Lower leg skin (tissue), 4 donors: ENCODE measurements at regions not wholly inside any gene's neighbourhood (a gene's known extent, or its start where the extent isn't known, plus 50 kb on each side); places are given as distances from the start of the nearest gene placed in this dataset.

ENCODE experiments used
- DNase-seq, 2 donors: peaks; one replicate each; pipeline ENCODE4 v3.0.0-alpha.2; 2019; ENCODE audit warnings: low spot score in 2 of 2
- H3K4me3 ChIP-seq: fragments of 200-600 bp; sonication (generic); 2 replicates; pipeline ENCODE4 v1.5.1; 2017; ENCODE audit warnings: mild to moderate bottlenecking, low read depth; ENCODE audit not compliant: poor library complexity, severe bottlenecking
- CTCF ChIP-seq, 3 donors: fragments of 450-650 bp; IDR thresholded peaks; one replicate each; pipeline ENCODE4 v1.5.1; 2016; ENCODE audit warnings: antibody characterized with exemption in 3 of 3, mild to moderate bottlenecking in 3 of 3, moderate library complexity in 2 of 3
- POLR2A ChIP-seq, 2 donors: fragments of 450-650 bp; IDR thresholded peaks; one replicate each; pipeline ENCODE4 v1.6.1; 2016 to 2017; ENCODE audit warnings: antibody characterized with exemption in 2 of 2, mild to moderate bottlenecking in 1 of 2, moderate library complexity in 1 of 2
- WGBS, 2 donors: methylation state at CpG; one replicate each; pipeline ENCODE4 v1.1.5; 2018; 5-methylcytosine and 5-hydroxymethylcytosine counted together
- intact Hi-C: fragments of 100-400 bp; cut with DNase I; formaldehyde crosslinking; loops from one replicate; pipeline ENCODE4 v1.15.0; 2023; ENCODE audit warnings: low total_unique reads

GRCh38 chr4:14132301-14132700 lies 504.8 kb upstream of the BOD1L1 start:
- intact Hi-C loops, result no loop called here
- TF ChIP-seq CTCF (IDR thresholded peaks at IDR 0.05), result no peak
- no peak for TF ChIP-seq POLR2A (IDR thresholded peaks at IDR 0.05)
- DNase-seq, result no peak
- WGBS, 2 donors, result 87 to 98% methylated on average over 1 of the region's 1 CpG
- H3K4me3 ChIP-seq, result no peak overlapping the region

GRCh38 chr4:14138106-14138505 lies 510.6 kb upstream of the BOD1L1 start:
- no peak for DNase-seq
- no peak overlapping the region for H3K4me3 ChIP-seq
- no peak for TF ChIP-seq CTCF (IDR thresholded peaks at IDR 0.05)
- no peak for TF ChIP-seq POLR2A (IDR thresholded peaks at IDR 0.05)
- intact Hi-C loops, result no loop called here

GRCh38 chr4:14143892-14144291 lies 516.4 kb upstream of the BOD1L1 start:
- 24 to 33% methylated on average over 1 of the region's 1 CpG for WGBS, 2 donors
- DNase-seq, result no peak
- TF ChIP-seq POLR2A (IDR thresholded peaks at IDR 0.05) (no peak), CTCF (IDR thresholded peaks at IDR 0.05) (no peak)
- intact Hi-C loops, result no loop called here
- H3K4me3 ChIP-seq, result no peak overlapping the region

- intact Hi-C loops, result no loop called here
- 57 to 61% methylated on average over 6 of the region's 6 CpGs for WGBS, 2 donors
- DNase-seq, result no peak
- TF ChIP-seq POLR2A (IDR thresholded peaks at IDR 0.05) (no peak), CTCF (IDR thresholded peaks at IDR 0.05) (no peak)
- H3K4me3 ChIP-seq, result no peak overlapping the region
Measured at GRCh38 chr4:14149176-14150053, 521.9 kb upstream of the BOD1L1 start.

GRCh38 chr4:14151101-14151500 lies 523.6 kb upstream of the BOD1L1 start:
- intact Hi-C loops, result no loop called here
- TF ChIP-seq POLR2A (IDR thresholded peaks at IDR 0.05), result no peak
- no peak for TF ChIP-seq CTCF (IDR thresholded peaks at IDR 0.05)
- H3K4me3 ChIP-seq, result no peak overlapping the region
- no peak for DNase-seq
- WGBS, 2 donors, result 70 to 77% methylated on average over 2 of the region's 2 CpGs
